Vagina (tissue), 2 donors: ENCODE measurements at regions not wholly inside any gene's neighbourhood (a gene's known extent, or its start where the extent isn't known, plus 50 kb on each side); places are given as distances from the start of the nearest gene placed in this dataset.

Experiments used
- DNase-seq, 2 donors: peaks; one replicate each; pipeline ENCODE4 v3.0.0-alpha.2; 2017; ENCODE audit errors: extremely low spot score in 2 of 2
- H3K27ac ChIP-seq: fragments of 200-600 bp; sonication (generic); one replicate; pipeline ENCODE4 v1.5.1; 2019
- H3K27me3 ChIP-seq: fragments of 200-600 bp; sonication (generic); one replicate; pipeline ENCODE4 v1.5.1; 2019
- H3K36me3 ChIP-seq, 2 donors: fragments of 200-600 bp; sonication (generic); one replicate each; pipeline ENCODE4 v1.5.1; 2017 to 2019
- H3K4me1 ChIP-seq: fragments of 200-600 bp; sonication (generic); one replicate; pipeline ENCODE4 v1.5.1; 2019
- H3K4me3 ChIP-seq, 2 donors: fragments of 200-600 bp; sonication (generic); 1 replicate in 1 of 2; 2 replicates in 1 of 2; pipeline ENCODE4 v1.5.1; 2016 to 2019
- H3K9me3 ChIP-seq: fragments of 200-600 bp; sonication (generic); one replicate; pipeline ENCODE4 v1.5.1; 2019
- POLR2A ChIP-seq, 2 donors: fragments of 450-650 bp; IDR thresholded peaks; one replicate each; pipeline ENCODE4 v1.6.1; 2017; ENCODE audit warnings: antibody characterized with exemption in 2 of 2, mild to moderate bottlenecking in 2 of 2, moderate library complexity in 2 of 2
- POLR2AphosphoS5 ChIP-seq, 2 donors: sonication (generic); formaldehyde crosslinking; IDR thresholded peaks; one replicate each; pipeline ENCODE4 v1.9.0; 2017; ENCODE audit warnings: antibody characterized with exemption in 2 of 2, mild to moderate bottlenecking in 2 of 2, low read depth in 1 of 2; ENCODE audit not compliant: insufficient read depth in 1 of 2
- intact Hi-C: fragments of 100-400 bp; cut with DNase I; formaldehyde crosslinking; loops from one replicate; pipeline ENCODE4 v1.15.1; 2023
- TF ChIP-seq, protein P1 (sequence below), 3 experiments: fragments of 450-650 bp in 2 of 3; fragments of 200-600 bp in 1 of 3; sonication (generic) in 1 of 3; IDR thresholded peaks; one replicate each; pipeline ENCODE4 v1.5.1; 2017 to 2019; ENCODE audit warnings: antibody characterized with exemption in 3 of 3, mild to moderate bottlenecking in 2 of 3, moderate library complexity in 2 of 3

DNA sequence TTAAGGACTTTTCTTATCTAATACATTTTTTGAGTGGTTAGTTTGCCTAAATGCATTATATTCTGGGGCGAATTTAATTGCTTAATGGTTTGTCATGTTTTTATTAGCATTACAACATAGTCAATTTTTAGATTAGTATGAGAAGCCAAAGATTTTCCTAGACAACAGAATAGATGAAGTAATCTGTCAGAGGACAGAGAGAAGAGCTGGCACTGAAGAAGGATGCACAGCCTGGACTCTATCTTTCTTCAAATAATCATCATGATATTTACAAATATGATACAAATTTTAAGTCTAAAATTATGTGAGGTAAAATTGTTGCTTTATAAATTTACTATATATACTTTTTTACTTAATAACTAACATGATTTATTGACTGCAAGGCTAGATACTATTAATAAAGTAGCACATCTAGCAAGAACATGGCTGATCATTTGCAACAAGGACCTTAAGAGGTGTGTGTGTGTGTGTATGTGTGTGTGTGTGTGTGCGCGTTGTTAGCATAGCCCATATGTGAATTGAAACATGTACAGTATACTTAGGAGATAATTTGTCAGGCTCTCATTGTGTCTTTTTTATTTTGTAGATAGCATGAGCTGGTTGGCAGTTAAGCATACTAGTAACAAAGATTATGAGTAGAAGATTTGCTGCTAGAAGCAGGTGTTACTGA is 752.2 kb downstream of the DCDC2C start:
- Histone ChIP-seq H3K9me3 (no peaks in the 10 kb centered on the region), H3K27me3 (no peaks in the 10 kb centered on the region), H3K4me3 (no peak overlapping the region), H3K27ac (no peak overlapping the region), H3K4me1 (no peaks in the 10 kb centered on the region), H3K36me3 (no peaks in the 10 kb centered on the region)
- TF ChIP-seq POLR2A (IDR thresholded peaks at IDR 0.05) (no peak), POLR2AphosphoS5 (IDR thresholded peaks at IDR 0.05; ENCODE audit: insufficient read depth in 1 of 2, low read depth in 1 of 2) (no peak)
- TF ChIP-seq, protein P1, sequence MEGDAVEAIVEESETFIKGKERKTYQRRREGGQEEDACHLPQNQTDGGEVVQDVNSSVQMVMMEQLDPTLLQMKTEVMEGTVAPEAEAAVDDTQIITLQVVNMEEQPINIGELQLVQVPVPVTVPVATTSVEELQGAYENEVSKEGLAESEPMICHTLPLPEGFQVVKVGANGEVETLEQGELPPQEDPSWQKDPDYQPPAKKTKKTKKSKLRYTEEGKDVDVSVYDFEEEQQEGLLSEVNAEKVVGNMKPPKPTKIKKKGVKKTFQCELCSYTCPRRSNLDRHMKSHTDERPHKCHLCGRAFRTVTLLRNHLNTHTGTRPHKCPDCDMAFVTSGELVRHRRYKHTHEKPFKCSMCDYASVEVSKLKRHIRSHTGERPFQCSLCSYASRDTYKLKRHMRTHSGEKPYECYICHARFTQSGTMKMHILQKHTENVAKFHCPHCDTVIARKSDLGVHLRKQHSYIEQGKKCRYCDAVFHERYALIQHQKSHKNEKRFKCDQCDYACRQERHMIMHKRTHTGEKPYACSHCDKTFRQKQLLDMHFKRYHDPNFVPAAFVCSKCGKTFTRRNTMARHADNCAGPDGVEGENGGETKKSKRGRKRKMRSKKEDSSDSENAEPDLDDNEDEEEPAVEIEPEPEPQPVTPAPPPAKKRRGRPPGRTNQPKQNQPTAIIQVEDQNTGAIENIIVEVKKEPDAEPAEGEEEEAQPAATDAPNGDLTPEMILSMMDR (IDR thresholded peaks at IDR 0.05), result no peak
- intact Hi-C loops, result loop anchor here (5.0 kb wide), 1 partner anchor 627 kb away; no protein-coding TSS in a partner anchor
- DNase-seq, result no peak

DNA sequence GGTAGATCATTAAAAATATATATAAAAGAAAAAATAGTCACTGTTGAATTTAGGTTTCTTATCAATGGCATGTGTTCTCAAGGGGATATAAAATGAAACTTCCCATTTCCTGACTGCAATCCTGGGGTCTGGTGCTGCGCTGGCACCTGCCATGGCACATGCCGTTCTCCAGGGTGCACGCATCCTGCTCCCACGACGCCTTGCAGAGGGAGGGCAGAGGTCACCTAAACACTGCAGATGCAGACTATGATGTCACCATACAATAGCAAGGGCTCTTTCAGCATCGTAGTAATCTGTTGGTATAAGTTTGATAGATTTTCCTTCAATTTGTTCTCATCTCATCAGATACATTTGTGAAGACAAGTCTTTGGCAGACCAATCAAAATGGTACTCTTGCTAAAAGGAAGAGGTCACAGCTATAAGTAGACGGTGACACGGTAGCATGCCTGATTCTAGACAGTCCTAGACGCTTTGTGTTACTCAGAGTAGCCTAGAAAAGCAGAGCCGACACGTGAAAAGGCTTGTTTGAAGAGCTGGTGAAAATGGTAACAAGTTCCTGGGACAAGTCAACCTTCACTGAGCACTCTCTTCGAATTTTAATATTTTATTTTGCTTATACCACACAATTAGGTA is 761.4 kb downstream of the DCDC2C start:
- intact Hi-C loops, result no loop called here
- no peak overlapping the region for H3K27ac ChIP-seq

DNA sequence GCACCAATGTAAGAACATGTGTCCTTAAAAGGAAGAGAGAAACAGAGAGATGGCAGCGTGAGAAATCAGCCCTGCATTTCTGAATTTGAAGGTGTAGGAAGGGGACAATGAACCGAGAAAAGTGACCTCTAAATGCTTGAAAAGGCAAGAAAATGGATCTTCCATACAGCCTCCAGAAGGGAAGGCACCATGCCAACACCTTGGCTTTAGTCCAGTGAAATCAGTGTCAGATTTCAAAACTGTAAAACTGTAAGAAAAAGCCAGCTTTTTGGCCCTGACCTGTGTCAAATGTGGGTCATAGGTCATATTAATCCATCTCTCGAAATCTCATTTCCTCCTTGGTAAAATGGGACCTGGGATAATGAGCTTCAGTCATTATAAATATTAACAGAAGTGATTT is 762.3 kb downstream of the DCDC2C start:
- H3K4me3 ChIP-seq, result no peak overlapping the region
- no peaks in the 10 kb centered on the region for H3K9me3 ChIP-seq
- intact Hi-C loops, result no loop called here
- no peaks in the 10 kb centered on the region for H3K4me1 ChIP-seq
- TF ChIP-seq POLR2A (IDR thresholded peaks at IDR 0.05), result no peak
- TF ChIP-seq POLR2AphosphoS5 (IDR thresholded peaks at IDR 0.05; ENCODE audit: insufficient read depth in 1 of 2, low read depth in 1 of 2), result no peak
- TF ChIP-seq, protein P1 (IDR thresholded peaks at IDR 0.05), result no peak
- no peaks in the 10 kb centered on the region for H3K27me3 ChIP-seq
- H3K36me3 ChIP-seq, result no peaks in the 10 kb centered on the region
- H3K27ac ChIP-seq, result no peak overlapping the region
- no peak for DNase-seq

More for the DNA sequence above, 761.4 kb downstream of the DCDC2C start:
- H3K4me3 ChIP-seq, result no peak overlapping the region
- H3K4me1 ChIP-seq, result no peaks in the 10 kb centered on the region
- TF ChIP-seq, protein P1 (IDR thresholded peaks at IDR 0.05), result no peak
- TF ChIP-seq POLR2A (IDR thresholded peaks at IDR 0.05) (no peak), POLR2AphosphoS5 (IDR thresholded peaks at IDR 0.05; ENCODE audit: insufficient read depth in 1 of 2, low read depth in 1 of 2) (no peak)
- H3K36me3 ChIP-seq, result no peaks in the 10 kb centered on the region
- no peak for DNase-seq
- H3K27me3 ChIP-seq, result no peaks in the 10 kb centered on the region
- no peaks in the 10 kb centered on the region for H3K9me3 ChIP-seq

DNA sequence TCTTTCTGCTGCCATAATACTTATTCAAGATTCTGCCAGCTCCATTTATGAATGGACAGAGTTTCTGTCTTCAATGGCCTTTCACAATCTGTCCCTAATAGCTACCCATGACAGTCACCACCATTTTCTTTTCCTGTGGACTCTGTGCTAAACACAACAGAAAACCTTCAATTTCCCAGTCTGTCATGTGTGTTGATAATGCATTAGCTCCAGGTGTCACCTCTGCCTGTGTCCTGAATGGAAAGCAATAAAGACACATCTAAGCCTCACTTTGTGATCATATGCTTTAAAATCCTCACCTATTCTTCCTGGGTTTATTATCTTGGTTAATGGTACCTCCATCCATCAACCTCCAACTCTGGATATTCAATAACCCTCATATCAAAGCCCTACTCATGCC is 772.2 kb downstream of the DCDC2C start:
- Histone ChIP-seq H3K4me1 (no peaks in the 10 kb centered on the region), H3K9me3 (no peaks in the 10 kb centered on the region), H3K27ac (no peak overlapping the region), H3K27me3 (no peaks in the 10 kb centered on the region), H3K36me3 (no peaks in the 10 kb centered on the region), H3K4me3 (no peak overlapping the region)
- no peak for DNase-seq
- TF ChIP-seq, protein P1 (IDR thresholded peaks at IDR 0.05), result no peak
- TF ChIP-seq POLR2A (IDR thresholded peaks at IDR 0.05), result no peak
- TF ChIP-seq POLR2AphosphoS5 (IDR thresholded peaks at IDR 0.05; ENCODE audit: insufficient read depth in 1 of 2, low read depth in 1 of 2), result no peak
- intact Hi-C loops, result no loop called here

DNA sequence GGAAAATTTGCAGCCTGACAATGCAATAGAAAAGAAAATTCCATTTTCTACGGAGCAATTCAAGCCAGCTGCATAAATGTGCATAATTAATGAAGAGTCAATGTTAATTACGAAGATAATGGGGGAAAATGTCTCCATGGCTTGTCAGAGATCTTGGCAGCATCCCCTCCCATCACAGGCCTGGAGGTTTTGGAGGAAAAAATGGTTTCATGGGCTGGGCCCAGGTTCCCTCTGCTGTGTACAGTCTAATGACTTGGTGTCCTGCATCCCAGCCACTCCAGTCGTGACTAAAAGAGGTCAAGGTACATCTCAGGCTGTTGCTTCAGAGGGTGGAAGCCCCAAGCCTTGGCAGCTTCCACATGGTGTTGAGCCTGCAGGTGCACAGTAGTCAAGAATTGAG is 779.7 kb downstream of the DCDC2C start:
- intact Hi-C loops, result no loop called here
- H3K27ac ChIP-seq, result no peak overlapping the region

More for the DNA sequence above, 779.7 kb downstream of the DCDC2C start:
- Histone ChIP-seq H3K4me1 (no peaks in the 10 kb centered on the region), H3K9me3 (no peaks in the 10 kb centered on the region), H3K27me3 (no peaks in the 10 kb centered on the region), H3K36me3 (no peaks in the 10 kb centered on the region), H3K4me3 (no peak overlapping the region)
- no peak for DNase-seq
- no peak for TF ChIP-seq POLR2A (IDR thresholded peaks at IDR 0.05)
